ENCODE measurements at regions not wholly inside any gene's neighbourhood (a gene's known extent, or its start where the extent isn't known, plus 50 kb on each side); places are given as distances from the start of the nearest gene placed in this dataset.

DNA sequence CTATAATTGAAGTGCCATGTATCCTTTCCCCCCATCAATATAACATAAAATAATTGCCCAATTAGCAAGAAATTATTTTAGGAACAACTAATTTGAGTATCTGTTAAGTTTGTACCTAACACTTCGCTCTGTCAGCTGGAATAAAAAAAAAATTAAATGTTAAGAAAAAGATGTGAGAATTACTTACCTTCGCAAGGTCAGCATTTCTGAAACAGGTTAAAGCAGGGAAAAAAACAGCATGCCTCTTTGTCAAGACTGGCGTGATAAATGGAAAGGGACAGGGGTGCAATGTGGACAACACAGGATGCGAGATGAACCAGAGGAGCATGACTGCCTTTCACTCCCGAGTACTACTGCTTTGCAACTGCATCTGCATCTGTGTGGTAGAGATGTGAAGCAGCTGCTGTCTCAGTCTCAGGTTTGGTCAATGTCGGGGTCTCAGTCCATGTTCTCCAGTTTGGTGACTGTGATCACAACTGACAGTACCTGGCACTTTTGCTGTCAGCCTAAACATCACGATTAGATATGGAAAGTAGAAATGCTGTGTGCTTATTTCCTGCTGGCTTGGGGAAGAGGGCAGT lies 565.4 kb upstream of the LRRTM1 start:
- Histone ChIP-seq H3K9me3 (no peaks in the 10 kb centered on the region), H3K27ac (no peak overlapping the region), H3K4me3 (no peak overlapping the region), H3K36me3 (no peaks in the 10 kb centered on the region), H3K27me3 (ENCODE audit: low read depth) (no peaks in the 10 kb centered on the region), H3K4me1 (no peaks in the 10 kb centered on the region)
- DNase-seq (no peak), ATAC-seq (no peak)
- intact Hi-C loops (cut with DNase I), result no loop called here
- TF ChIP-seq, protein P1, sequence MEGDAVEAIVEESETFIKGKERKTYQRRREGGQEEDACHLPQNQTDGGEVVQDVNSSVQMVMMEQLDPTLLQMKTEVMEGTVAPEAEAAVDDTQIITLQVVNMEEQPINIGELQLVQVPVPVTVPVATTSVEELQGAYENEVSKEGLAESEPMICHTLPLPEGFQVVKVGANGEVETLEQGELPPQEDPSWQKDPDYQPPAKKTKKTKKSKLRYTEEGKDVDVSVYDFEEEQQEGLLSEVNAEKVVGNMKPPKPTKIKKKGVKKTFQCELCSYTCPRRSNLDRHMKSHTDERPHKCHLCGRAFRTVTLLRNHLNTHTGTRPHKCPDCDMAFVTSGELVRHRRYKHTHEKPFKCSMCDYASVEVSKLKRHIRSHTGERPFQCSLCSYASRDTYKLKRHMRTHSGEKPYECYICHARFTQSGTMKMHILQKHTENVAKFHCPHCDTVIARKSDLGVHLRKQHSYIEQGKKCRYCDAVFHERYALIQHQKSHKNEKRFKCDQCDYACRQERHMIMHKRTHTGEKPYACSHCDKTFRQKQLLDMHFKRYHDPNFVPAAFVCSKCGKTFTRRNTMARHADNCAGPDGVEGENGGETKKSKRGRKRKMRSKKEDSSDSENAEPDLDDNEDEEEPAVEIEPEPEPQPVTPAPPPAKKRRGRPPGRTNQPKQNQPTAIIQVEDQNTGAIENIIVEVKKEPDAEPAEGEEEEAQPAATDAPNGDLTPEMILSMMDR (IDR thresholded peaks at IDR 0.05), result no peak

DNA sequence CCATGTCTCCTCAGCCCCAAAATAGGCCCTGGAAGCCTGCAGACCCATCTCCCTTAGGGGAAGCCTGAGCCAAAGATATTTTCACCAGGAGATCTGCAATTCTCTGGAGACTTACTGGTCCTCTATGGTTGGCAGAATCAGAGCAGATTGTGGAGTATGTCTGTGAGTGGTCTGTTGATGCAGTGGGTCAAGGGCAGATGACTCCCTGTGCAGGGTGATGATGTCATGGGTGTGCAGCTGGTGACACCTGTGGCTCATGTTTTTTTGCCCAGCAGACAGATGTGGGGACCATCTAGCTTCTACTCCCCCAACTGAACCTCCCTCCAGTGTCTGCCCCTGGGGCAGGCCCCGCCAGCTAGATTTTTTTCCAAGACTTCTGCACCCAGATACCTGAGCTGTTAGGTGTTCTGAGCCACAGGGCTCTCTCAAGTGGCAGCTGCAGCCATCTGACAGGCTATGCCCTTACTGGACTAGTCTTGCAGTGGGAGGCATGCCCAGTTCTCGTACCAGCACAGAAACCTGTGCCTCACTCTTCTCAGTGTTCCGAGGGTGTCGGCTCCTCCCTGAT lies 558.7 kb upstream of the LRRTM1 start:
- ATAC-seq (no peak), DNase-seq (no peak)
- H3K9me3 ChIP-seq, result no peaks in the 10 kb centered on the region
- TF ChIP-seq, protein P1 (IDR thresholded peaks at IDR 0.05), result no peak
- H3K27ac ChIP-seq, result no peak overlapping the region
- intact Hi-C loops (cut with DNase I), result no loop called here
- H3K4me1 ChIP-seq, result no peaks in the 10 kb centered on the region
- H3K27me3 ChIP-seq (ENCODE audit: low read depth), result no peaks in the 10 kb centered on the region
- no peaks in the 10 kb centered on the region for H3K36me3 ChIP-seq
- H3K4me3 ChIP-seq, result no peak overlapping the region

DNA sequence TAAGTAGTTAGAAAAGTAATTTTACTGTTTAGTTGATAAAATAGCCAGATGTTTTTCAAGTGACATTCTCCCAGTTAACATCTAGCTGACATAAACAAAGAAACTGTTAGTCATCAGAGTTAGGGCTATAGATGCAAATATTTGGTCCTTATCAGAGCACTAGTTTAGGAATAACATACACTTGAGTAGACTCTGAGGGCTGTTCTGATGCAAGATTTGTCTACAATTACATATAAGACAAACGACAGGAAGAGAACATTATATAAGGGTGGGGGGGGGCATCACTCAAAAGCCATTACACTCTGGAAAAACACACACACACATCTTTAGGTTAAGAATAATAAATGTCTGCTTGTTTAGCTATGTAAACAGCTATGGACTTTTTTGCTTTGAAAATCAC lies 554.4 kb upstream of the LRRTM1 start:
- TF ChIP-seq, protein P1 (IDR thresholded peaks at IDR 0.05), result no peak
- H3K27me3 ChIP-seq (ENCODE audit: low read depth), result no peaks in the 10 kb centered on the region
- ATAC-seq (no peak), DNase-seq (no peak)
- H3K27ac ChIP-seq, result no peak overlapping the region
- H3K36me3 ChIP-seq, result no peaks in the 10 kb centered on the region
- no peak overlapping the region for H3K4me3 ChIP-seq
- no peaks in the 10 kb centered on the region for H3K9me3 ChIP-seq
- H3K4me1 ChIP-seq, result no peaks in the 10 kb centered on the region
- intact Hi-C loops (cut with DNase I), result no loop called here

DNA sequence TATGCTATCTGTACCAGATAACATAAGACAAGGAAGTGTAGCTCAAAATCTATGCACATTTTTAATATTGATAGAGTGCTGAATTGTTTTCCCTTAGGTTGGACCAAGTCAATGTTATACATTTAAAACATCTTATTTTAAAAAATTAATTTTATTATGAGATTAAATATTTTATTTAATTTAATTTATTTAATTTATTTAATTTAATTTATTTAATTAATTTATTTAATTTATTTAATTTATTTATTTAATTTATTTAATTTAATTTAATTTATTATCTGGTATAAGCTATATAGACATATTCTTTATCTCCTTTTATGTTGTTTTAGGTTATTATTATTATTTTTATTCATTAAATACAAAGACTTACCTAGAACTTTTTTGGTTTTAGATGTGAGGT lies 551.7 kb upstream of the LRRTM1 start:
- TF ChIP-seq, protein P1 (IDR thresholded peaks at IDR 0.05), result no peak
- H3K9me3 ChIP-seq, result no peaks in the 10 kb centered on the region
- H3K27me3 ChIP-seq (ENCODE audit: low read depth), result no peaks in the 10 kb centered on the region
- no peaks in the 10 kb centered on the region for H3K36me3 ChIP-seq
- H3K4me3 ChIP-seq, result no peak overlapping the region
- intact Hi-C loops (cut with DNase I), result no loop called here
- H3K27ac ChIP-seq, result no peak overlapping the region
- DNase-seq (no peak), ATAC-seq (no peak)
- H3K4me1 ChIP-seq, result no peaks in the 10 kb centered on the region

DNA sequence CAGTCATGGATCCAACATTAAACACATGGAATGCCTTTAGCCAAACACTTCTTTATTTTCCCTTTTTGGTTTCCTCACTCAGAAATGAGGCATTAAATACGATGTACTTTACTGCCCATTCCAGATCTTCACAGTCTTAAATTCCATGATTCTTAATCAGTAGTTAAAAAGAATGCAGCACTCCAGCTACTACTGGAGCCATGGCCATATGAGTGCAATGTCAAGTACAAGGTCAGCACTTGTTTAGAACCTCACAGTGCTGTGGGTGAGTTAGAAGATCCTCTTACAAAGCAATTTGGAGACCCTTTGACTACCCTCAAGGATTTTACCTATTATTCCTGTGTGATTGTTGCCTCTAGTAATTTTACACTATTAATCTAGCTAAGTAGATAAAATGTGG lies 550.3 kb upstream of the LRRTM1 start:
- DNase-seq (no peak), ATAC-seq (no peak)
- Histone ChIP-seq H3K36me3 (no peaks in the 10 kb centered on the region), H3K9me3 (no peaks in the 10 kb centered on the region), H3K4me1 (no peaks in the 10 kb centered on the region), H3K27me3 (ENCODE audit: low read depth) (no peaks in the 10 kb centered on the region), H3K4me3 (no peak overlapping the region), H3K27ac (no peak overlapping the region)
- intact Hi-C loops (cut with DNase I), result no loop called here
- TF ChIP-seq, protein P1 (IDR thresholded peaks at IDR 0.05), result no peak
